SK-N-SH (cell line): ENCODE measurements at regions not wholly inside any gene's neighbourhood (a gene's known extent, or its start where the extent isn't known, plus 50 kb on each side); places are given as distances from the start of the nearest gene placed in this dataset.

Source experiments
- CTCF ChIA-PET: fragments of 300-600, 350-600 bp; formaldehyde crosslinking; extraction: SDS; loops from one replicate; lab custom pipeline; 2021; lab: Yijun Ruan, JAX
- POLR2A ChIA-PET: fragments of 350-600 bp; sonication (Branson Sonifier 250); formaldehyde crosslinking; extraction: SDS; loops from one replicate; lab custom pipeline; 2020; ENCODE audit warnings: antibody characterized with exemption, inconsistent platforms; lab: Yijun Ruan, JAX
- DNase-seq: peaks from one replicate; pipeline ENCODE4 v3.0.0; 2012
- H2AFZ ChIP-seq: fragments of 200-600 bp; sonication (generic); 2 replicates; pipeline ENCODE4 v1.8.1; 2016; ENCODE audit warnings: antibody characterized with exemption, mild to moderate bottlenecking, low read depth
- H3F3A ChIP-seq: fragments of 200-600 bp; sonication (generic); replicated peaks from 2 replicates; pipeline ENCODE3; 2016; ENCODE audit warnings: antibody characterized with exemption, mild to moderate bottlenecking; ENCODE audit not compliant: insufficient read depth
- H3K27ac ChIP-seq, 2 experiments: fragments of 200-500 bp in 1 of 2; fragments of 200-600 bp in 1 of 2; sonication (Bioruptor generic) in 1 of 2; sonication (generic), shearing (Covaris generic) in 1 of 2; 2 replicates each; pipeline versions ENCODE4 v1.5.1 to v1.6.1; 2014 to 2016; ENCODE audit warnings: low read depth in 2 of 2, inconsistent platforms in 1 of 2, low read length in 1 of 2, mild to moderate bottlenecking in 1 of 2, mixed read lengths in 1 of 2
- H3K27me3 ChIP-seq: fragments of 200-600 bp; sonication (generic), shearing (Covaris generic); 2 replicates; pipeline ENCODE4 v1.6.1; 2016; ENCODE audit warnings: mixed run types; ENCODE audit not compliant: insufficient read depth
- H3K36me3 ChIP-seq, 2 experiments: fragments of 200-500 bp in 1 of 2; fragments of 200-600 bp in 1 of 2; sonication (Bioruptor generic) in 1 of 2; sonication (generic) in 1 of 2; replicated peaks in 1 of 2; 2 replicates each; pipeline versions ENCODE3 to v1.5.1; 2014 to 2016; ENCODE audit warnings: low read length in 1 of 2, mild to moderate bottlenecking in 1 of 2; ENCODE audit not compliant: insufficient read depth in 2 of 2, control insufficient read depth in 1 of 2
- H3K4me1 ChIP-seq, 2 experiments: fragments of 200-500 bp in 1 of 2; fragments of 200-600 bp in 1 of 2; sonication (Bioruptor generic) in 1 of 2; sonication (generic), shearing (Covaris generic) in 1 of 2; 2 replicates each; pipeline versions ENCODE4 v1.5.1 to v1.6.1; 2014 to 2016; ENCODE audit warnings: low read depth in 1 of 2, low read length in 1 of 2, mixed run types in 1 of 2; ENCODE audit not compliant: insufficient read depth in 2 of 2, control insufficient read depth in 1 of 2
- H3K4me2 ChIP-seq: fragments of 200-600 bp; sonication (generic), shearing (Covaris generic); 2 replicates; pipeline ENCODE4 v1.6.1; 2017; ENCODE audit warnings: mixed run types
- H3K4me3 ChIP-seq, 2 experiments: fragments of 200-500 bp in 1 of 2; fragments of 200-600 bp in 1 of 2; sonication (Bioruptor generic) in 1 of 2; sonication (generic), shearing (Covaris generic) in 1 of 2; 2 replicates each; pipeline versions ENCODE4 v1.5.1 to v1.8.1; 2014 to 2016; ENCODE audit warnings: low read depth in 2 of 2, inconsistent platforms in 1 of 2, low read length in 1 of 2, mild to moderate bottlenecking in 1 of 2, mixed read lengths in 1 of 2, moderate library complexity in 1 of 2
- H3K79me2 ChIP-seq: fragments of 200-600 bp; sonication (generic); 2 replicates; pipeline ENCODE4 v1.8.1; 2017; ENCODE audit warnings: mild to moderate bottlenecking; ENCODE audit not compliant: insufficient read depth
- H3K9ac ChIP-seq: fragments of 200-600 bp; sonication (generic); 2 replicates; pipeline ENCODE4 v1.6.1; 2017; ENCODE audit warnings: mixed run types
- H3K9me2 ChIP-seq: fragments of 200-600 bp; sonication (generic); 2 replicates; pipeline ENCODE4 v1.6.1; 2017; ENCODE audit warnings: mixed run types
- H3K9me3 ChIP-seq: fragments of 200-600 bp; sonication (generic); 2 replicates; pipeline ENCODE4 v1.6.1; 2017; ENCODE audit warnings: mixed run types, mild to moderate bottlenecking, moderate library complexity
- H4K20me1 ChIP-seq: fragments of 200-600 bp; sonication (generic); 2 replicates; pipeline ENCODE4 v1.6.1; 2017; ENCODE audit warnings: mild to moderate bottlenecking, mixed run types; ENCODE audit not compliant: insufficient read depth
- CHD2 ChIP-seq: fragments of 150-350 bp; IDR thresholded peaks from 2 replicates; pipeline ENCODE4 v1.6.1; 2018; ENCODE audit warnings: low read length; ENCODE audit not compliant: partially characterized antibody
- ELF1 ChIP-seq: IDR thresholded peaks from 2 replicates; pipeline ENCODE4 v1.4.0; 2012
- EZH2phosphoT487 ChIP-seq: fragments of 200-600 bp; sonication (generic); IDR thresholded peaks from 2 replicates; pipeline ENCODE4 v1.6.1; 2017; ENCODE audit warnings: low read depth, mixed run types, mild to moderate bottlenecking, antibody characterized with exemption, moderate library complexity, borderline replicate concordance
- FOSL2 ChIP-seq: IDR thresholded peaks from 2 replicates; pipeline ENCODE4 v1.4.0; 2012; ENCODE audit warnings: low read depth, mild to moderate bottlenecking, moderate library complexity, borderline replicate concordance
- FOXJ3 ChIP-seq: sonication (generic); formaldehyde crosslinking; IDR thresholded peaks from 2 replicates; pipeline ENCODE4 v1.5.1; 2020; ENCODE audit warnings: mild to moderate bottlenecking, missing genetic modification reagents
- GABPA ChIP-seq: IDR thresholded peaks from 2 replicates; pipeline ENCODE4 v1.4.0; 2012; ENCODE audit warnings: low read depth, mild to moderate bottlenecking
- GATA2 ChIP-seq: sonication (generic); formaldehyde crosslinking; IDR thresholded peaks from 2 replicates; pipeline ENCODE4 v1.5.0; 2020; ENCODE audit warnings: mild to moderate bottlenecking, missing genetic modification reagents
- MEF2A ChIP-seq: IDR thresholded peaks from 2 replicates; pipeline ENCODE4 v1.4.0; 2012; ENCODE audit warnings: low read depth, borderline replicate concordance
- NFIC ChIP-seq: IDR thresholded peaks from 2 replicates; pipeline ENCODE4 v1.4.0; 2012; ENCODE audit warnings: borderline replicate concordance
- POLR2AphosphoS5 ChIP-seq: IDR thresholded peaks from 2 replicates; pipeline ENCODE4 v1.6.1; 2012; ENCODE audit warnings: low read depth, low read length
- RAD21 ChIP-seq: IDR thresholded peaks from 2 replicates; pipeline ENCODE4 v1.6.1; 2012; ENCODE audit warnings: mild to moderate bottlenecking, low read length
- RXRA ChIP-seq: IDR thresholded peaks from 2 replicates; pipeline ENCODE4 v1.4.0; 2012; ENCODE audit warnings: low read depth, mild to moderate bottlenecking, borderline replicate concordance
- SMC3 ChIP-seq: IDR thresholded peaks from 2 replicates; pipeline ENCODE4 v1.6.1; 2012; ENCODE audit warnings: low read depth, low read length, improper control_type of control experiment
- TAF1 ChIP-seq: IDR thresholded peaks from 2 replicates; pipeline ENCODE4 v1.6.1; 2012; ENCODE audit warnings: low read depth, mild to moderate bottlenecking, low read length, moderate library complexity, borderline replicate concordance
- WGBS: methylation state at CpG from one replicate; pipeline ENCODE4 v1.1.6; 2017; ENCODE audit warnings: low lambda C conversion rate; 5-methylcytosine and 5-hydroxymethylcytosine counted together
- TF ChIP-seq, protein P1 (sequence below): IDR thresholded peaks from 2 replicates; pipeline ENCODE4; 2012
- TF ChIP-seq, protein P2 (sequence below): IDR thresholded peaks from 2 replicates; pipeline ENCODE4 v1.4.0; 2012; ENCODE audit warnings: low read depth, borderline replicate concordance
- TF ChIP-seq, protein P3 (sequence below): fragments of 150-350 bp; IDR thresholded peaks from 2 replicates; pipeline ENCODE4 v1.6.1; 2016; ENCODE audit warnings: mild to moderate bottlenecking, low read depth, low read length
- TF ChIP-seq, protein P4 (sequence below): IDR thresholded peaks from 2 replicates; pipeline ENCODE4 v1.6.1; 2012; ENCODE audit warnings: mild to moderate bottlenecking, low read depth, low read length, moderate library complexity
- TF ChIP-seq, protein P5 (sequence below): IDR thresholded peaks from 2 replicates; pipeline ENCODE4 v1.4.0; 2012; ENCODE audit warnings: low read depth

DNA sequence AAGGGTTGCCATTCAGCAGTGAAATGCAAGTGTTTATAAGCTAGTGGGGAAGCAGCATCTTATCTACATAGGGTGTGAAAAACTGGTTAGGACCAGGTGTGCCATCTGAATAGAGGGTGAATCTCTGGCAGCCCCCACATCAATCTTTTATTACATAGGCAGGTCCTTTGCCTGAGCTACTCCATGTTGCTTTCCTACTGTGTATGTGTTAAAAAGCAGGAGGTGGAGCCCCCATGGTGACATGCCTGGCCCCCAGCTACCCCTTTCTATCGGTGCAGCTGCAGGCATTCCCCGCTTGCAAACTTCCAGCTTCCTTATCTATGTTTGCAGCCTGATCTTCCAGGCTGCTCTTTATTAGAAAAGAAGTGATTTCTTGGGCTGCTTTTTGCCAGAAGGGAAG lies 353.5 kb downstream of the SPATA31D1 start:
- H3K27ac ChIP-seq = no peak overlapping the region
- no peak for TF ChIP-seq FOXJ3
- TF ChIP-seq MEF2A = no peak
- TF ChIP-seq GATA2 (CRISPR knock-in tag) = no peak
- TF ChIP-seq NFIC = no peak
- TF ChIP-seq RXRA = no peak
- no peak for TF ChIP-seq FOSL2
- TF ChIP-seq, protein P1, sequence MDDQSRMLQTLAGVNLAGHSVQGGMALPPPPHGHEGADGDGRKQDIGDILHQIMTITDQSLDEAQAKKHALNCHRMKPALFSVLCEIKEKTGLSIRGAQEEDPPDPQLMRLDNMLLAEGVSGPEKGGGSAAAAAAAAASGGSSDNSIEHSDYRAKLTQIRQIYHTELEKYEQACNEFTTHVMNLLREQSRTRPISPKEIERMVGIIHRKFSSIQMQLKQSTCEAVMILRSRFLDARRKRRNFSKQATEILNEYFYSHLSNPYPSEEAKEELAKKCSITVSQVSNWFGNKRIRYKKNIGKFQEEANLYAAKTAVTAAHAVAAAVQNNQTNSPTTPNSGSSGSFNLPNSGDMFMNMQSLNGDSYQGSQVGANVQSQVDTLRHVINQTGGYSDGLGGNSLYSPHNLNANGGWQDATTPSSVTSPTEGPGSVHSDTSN = no peak
- TF ChIP-seq SMC3 = no peak
- TF ChIP-seq, protein P2, sequence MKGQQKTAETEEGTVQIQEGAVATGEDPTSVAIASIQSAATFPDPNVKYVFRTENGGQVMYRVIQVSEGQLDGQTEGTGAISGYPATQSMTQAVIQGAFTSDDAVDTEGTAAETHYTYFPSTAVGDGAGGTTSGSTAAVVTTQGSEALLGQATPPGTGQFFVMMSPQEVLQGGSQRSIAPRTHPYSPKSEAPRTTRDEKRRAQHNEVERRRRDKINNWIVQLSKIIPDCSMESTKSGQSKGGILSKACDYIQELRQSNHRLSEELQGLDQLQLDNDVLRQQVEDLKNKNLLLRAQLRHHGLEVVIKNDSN = no peak
- TF ChIP-seq, protein P3, sequence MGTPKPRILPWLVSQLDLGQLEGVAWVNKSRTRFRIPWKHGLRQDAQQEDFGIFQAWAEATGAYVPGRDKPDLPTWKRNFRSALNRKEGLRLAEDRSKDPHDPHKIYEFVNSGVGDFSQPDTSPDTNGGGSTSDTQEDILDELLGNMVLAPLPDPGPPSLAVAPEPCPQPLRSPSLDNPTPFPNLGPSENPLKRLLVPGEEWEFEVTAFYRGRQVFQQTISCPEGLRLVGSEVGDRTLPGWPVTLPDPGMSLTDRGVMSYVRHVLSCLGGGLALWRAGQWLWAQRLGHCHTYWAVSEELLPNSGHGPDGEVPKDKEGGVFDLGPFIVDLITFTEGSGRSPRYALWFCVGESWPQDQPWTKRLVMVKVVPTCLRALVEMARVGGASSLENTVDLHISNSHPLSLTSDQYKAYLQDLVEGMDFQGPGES = no peak
- TF ChIP-seq, all 33 proteins: peak for 0
- no peaks in the 10 kb centered on the region for H3K9me2 ChIP-seq
- no peak overlapping the region for H2AFZ ChIP-seq
- peaks cover 7% of the 10 kb centered on the region for H3F3A ChIP-seq
- H3K36me3 ChIP-seq = no peaks in the 10 kb centered on the region
- no peaks in the 10 kb centered on the region for H3K27me3 ChIP-seq
- no peak for DNase-seq
- peaks cover 5 to 7% of the 10 kb centered on the region in 2 experiments; a peak in 3 of 4 replicates for H3K4me1 ChIP-seq
- no peak overlapping the region for H3K9ac ChIP-seq
- CTCF ChIA-PET = interaction anchor here (1.0 kb wide), 1 partner anchor 10 kb away, joined by 3 read pairs; no protein-coding TSS in a partner anchor
- H4K20me1 ChIP-seq = no peaks in the 10 kb centered on the region
- H3K4me2 ChIP-seq = no peak overlapping the region
- POLR2A ChIA-PET = no interaction called here
- WGBS = 94% methylated on average over 2 of the region's 2 CpGs
- no peak overlapping the region for H3K4me3 ChIP-seq
- no peaks in the 10 kb centered on the region; the same call in 1 of the 2 replicates for H3K9me3 ChIP-seq
- H3K79me2 ChIP-seq = no peaks in the 10 kb centered on the region

DNA sequence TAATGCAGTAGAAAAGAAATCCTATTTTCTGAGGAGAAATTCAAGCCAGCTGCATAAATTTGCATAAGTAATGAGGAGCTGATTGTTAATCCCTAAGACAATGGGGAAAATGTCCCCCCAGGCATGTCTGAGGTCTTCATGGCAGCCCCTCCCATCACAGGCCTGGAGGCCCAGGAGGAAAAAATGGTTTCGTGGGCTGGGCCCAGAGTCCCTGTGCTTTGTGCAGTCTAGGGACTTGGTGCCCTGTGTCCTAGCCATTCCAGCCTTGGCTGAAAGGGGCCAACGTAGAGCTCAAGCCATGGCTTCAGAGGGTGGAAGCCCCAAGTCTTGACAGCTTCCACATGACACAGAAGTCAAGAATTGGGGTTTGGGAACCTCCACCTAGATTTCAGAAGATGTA lies 357.5 kb downstream of the SPATA31D1 start:
- Histone ChIP-seq H3F3A (no peaks in the 10 kb centered on the region), H3K9ac (no peak overlapping the region), H3K27me3 (no peaks in the 10 kb centered on the region), H3K4me1 (no peaks in the 10 kb centered on the region), H3K4me2 (no peak overlapping the region), H3K9me2 (no peaks in the 10 kb centered on the region), H3K79me2 (no peaks in the 10 kb centered on the region), H3K4me3 (no peak overlapping the region), H4K20me1 (no peaks in the 10 kb centered on the region), H3K36me3 (no peaks in the 10 kb centered on the region), H3K9me3 (peaks cover 7% of the 10 kb centered on the region; the same call in 1 of the 2 replicates), H3K27ac (no peak overlapping the region), H2AFZ (no peak overlapping the region)
- CTCF ChIA-PET = no interaction called here
- DNase-seq = no peak
- 0% methylated on average over 1 of the region's 2 CpGs for WGBS
- TF ChIP-seq, protein P4, sequence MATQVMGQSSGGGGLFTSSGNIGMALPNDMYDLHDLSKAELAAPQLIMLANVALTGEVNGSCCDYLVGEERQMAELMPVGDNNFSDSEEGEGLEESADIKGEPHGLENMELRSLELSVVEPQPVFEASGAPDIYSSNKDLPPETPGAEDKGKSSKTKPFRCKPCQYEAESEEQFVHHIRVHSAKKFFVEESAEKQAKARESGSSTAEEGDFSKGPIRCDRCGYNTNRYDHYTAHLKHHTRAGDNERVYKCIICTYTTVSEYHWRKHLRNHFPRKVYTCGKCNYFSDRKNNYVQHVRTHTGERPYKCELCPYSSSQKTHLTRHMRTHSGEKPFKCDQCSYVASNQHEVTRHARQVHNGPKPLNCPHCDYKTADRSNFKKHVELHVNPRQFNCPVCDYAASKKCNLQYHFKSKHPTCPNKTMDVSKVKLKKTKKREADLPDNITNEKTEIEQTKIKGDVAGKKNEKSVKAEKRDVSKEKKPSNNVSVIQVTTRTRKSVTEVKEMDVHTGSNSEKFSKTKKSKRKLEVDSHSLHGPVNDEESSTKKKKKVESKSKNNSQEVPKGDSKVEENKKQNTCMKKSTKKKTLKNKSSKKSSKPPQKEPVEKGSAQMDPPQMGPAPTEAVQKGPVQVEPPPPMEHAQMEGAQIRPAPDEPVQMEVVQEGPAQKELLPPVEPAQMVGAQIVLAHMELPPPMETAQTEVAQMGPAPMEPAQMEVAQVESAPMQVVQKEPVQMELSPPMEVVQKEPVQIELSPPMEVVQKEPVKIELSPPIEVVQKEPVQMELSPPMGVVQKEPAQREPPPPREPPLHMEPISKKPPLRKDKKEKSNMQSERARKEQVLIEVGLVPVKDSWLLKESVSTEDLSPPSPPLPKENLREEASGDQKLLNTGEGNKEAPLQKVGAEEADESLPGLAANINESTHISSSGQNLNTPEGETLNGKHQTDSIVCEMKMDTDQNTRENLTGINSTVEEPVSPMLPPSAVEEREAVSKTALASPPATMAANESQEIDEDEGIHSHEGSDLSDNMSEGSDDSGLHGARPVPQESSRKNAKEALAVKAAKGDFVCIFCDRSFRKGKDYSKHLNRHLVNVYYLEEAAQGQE = no peak
- TF ChIP-seq GATA2 (CRISPR knock-in tag) (no peak), TAF1 (no peak), RAD21 (no peak), FOXJ3 (no peak), ELF1 (no peak), CHD2 (no peak), RXRA (no peak), SMC3 (no peak), GABPA (no peak), POLR2AphosphoS5 (no peak), EZH2phosphoT487 (no peak)
- TF ChIP-seq, protein P1 = no peak
- TF ChIP-seq, protein P5, sequence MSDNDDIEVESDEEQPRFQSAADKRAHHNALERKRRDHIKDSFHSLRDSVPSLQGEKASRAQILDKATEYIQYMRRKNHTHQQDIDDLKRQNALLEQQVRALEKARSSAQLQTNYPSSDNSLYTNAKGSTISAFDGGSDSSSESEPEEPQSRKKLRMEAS = no peak
- POLR2A ChIA-PET = no interaction called here
